Cardiac muscle cell (in vitro differentiated cells and primary cell): ENCODE measurements at regions not wholly inside any gene's neighbourhood (a gene's known extent, or its start where the extent isn't known, plus 50 kb on each side); places are given as distances from the start of the nearest gene placed in this dataset.

Experiments
- DNase-seq, 2 donors: peaks; one replicate each; pipeline versions ENCODE4 v3.0.0 to v3.0.0-alpha.2; 2010 to 2017; ENCODE audit warnings: low read depth in 1 of 2, low spot score in 1 of 2
- H3K27ac ChIP-seq: fragments of 200-600 bp; sonication (generic); 2 replicates; pipeline ENCODE4 v1.5.1; 2016
- H3K27me3 ChIP-seq: fragments of 200-600 bp; sonication (generic); 2 replicates; pipeline ENCODE4 v1.6.0; 2016; ENCODE audit warnings: control low read depth
- H3K36me3 ChIP-seq: fragments of 200-600 bp; sonication (generic); 2 replicates; pipeline ENCODE4 v1.5.1; 2016; ENCODE audit warnings: control low read depth
- H3K4me1 ChIP-seq: fragments of 200-600 bp; sonication (generic); 2 replicates; pipeline ENCODE4 v1.8.1; 2017; ENCODE audit warnings: low read depth, mild to moderate bottlenecking, mixed run types
- H3K4me3 ChIP-seq: fragments of 200-600 bp; sonication (generic); 2 replicates; pipeline ENCODE4 v1.5.1; 2016; ENCODE audit warnings: mild to moderate bottlenecking
- H3K9me3 ChIP-seq: fragments of 200-600 bp; sonication (generic); 2 replicates; pipeline ENCODE4 v1.5.1; 2017; ENCODE audit warnings: low read depth, mild to moderate bottlenecking, control low read depth
- CTCF ChIP-seq: IDR thresholded peaks from 2 replicates; pipeline ENCODE4 v1.5.1; 2012; ENCODE audit warnings: low read depth, mild to moderate bottlenecking, low read length

GRCh38 chr1:228979325-228979699, 244.0 kb downstream of the RHOU start:
- TF ChIP-seq CTCF: no peak
- H3K36me3 ChIP-seq: no peaks in the 10 kb centered on the region
- no peaks in the 10 kb centered on the region for H3K4me1 ChIP-seq
- DNase-seq: no peak
- no peak overlapping the region for H3K27ac ChIP-seq
- H3K27me3 ChIP-seq: no peaks in the 10 kb centered on the region
- H3K9me3 ChIP-seq: no peaks in the 10 kb centered on the region
- H3K4me3 ChIP-seq: no peak overlapping the region

- no peak for TF ChIP-seq CTCF
- DNase-seq: no peak
- H3K36me3 ChIP-seq: no peaks in the 10 kb centered on the region
- no peaks in the 10 kb centered on the region for H3K27me3 ChIP-seq
- no peak overlapping the region for H3K4me3 ChIP-seq
- no peaks in the 10 kb centered on the region for H3K9me3 ChIP-seq
- H3K4me1 ChIP-seq: no peaks in the 10 kb centered on the region
- no peak overlapping the region for H3K27ac ChIP-seq
Measured at GRCh38 chr1:228979774-228980173, 244.5 kb downstream of the RHOU start.

GRCh38 chr1:228980232-228980937, 245.1 kb downstream of the RHOU start:
- TF ChIP-seq CTCF: no peak
- Histone ChIP-seq H3K27me3 (no peaks in the 10 kb centered on the region), H3K36me3 (no peaks in the 10 kb centered on the region), H3K27ac (no peak overlapping the region), H3K4me3 (no peak overlapping the region), H3K4me1 (no peaks in the 10 kb centered on the region), H3K9me3 (no peaks in the 10 kb centered on the region)
- DNase-seq: no peak

GRCh38 chr1:228982637-228983036, 247.4 kb downstream of the RHOU start:
- Histone ChIP-seq H3K4me1 (no peaks in the 10 kb centered on the region), H3K9me3 (no peaks in the 10 kb centered on the region), H3K27me3 (no peaks in the 10 kb centered on the region), H3K36me3 (no peaks in the 10 kb centered on the region), H3K27ac (no peak overlapping the region), H3K4me3 (no peak overlapping the region)
- DNase-seq: peak in 1 of 2 donors; percentile 22
- no peak for TF ChIP-seq CTCF

GRCh38 chr1:228983231-228983660, 248.0 kb downstream of the RHOU start:
- no peaks in the 10 kb centered on the region for H3K27me3 ChIP-seq
- TF ChIP-seq CTCF: no peak
- DNase-seq: no peak
- no peaks in the 10 kb centered on the region for H3K4me1 ChIP-seq
- H3K27ac ChIP-seq: no peak overlapping the region
- H3K4me3 ChIP-seq: no peak overlapping the region
- no peaks in the 10 kb centered on the region for H3K36me3 ChIP-seq
- H3K9me3 ChIP-seq: no peaks in the 10 kb centered on the region
